Loucy (cell line): ENCODE measurements at regions not wholly inside any gene's neighbourhood (a gene's known extent, or its start where the extent isn't known, plus 50 kb on each side); places are given as distances from the start of the nearest gene placed in this dataset.

Experiments used
- H2AFZ ChIP-seq: fragments of 200-600 bp; sonication (generic); 2 replicates; pipeline ENCODE4 v1.6.0; 2016; ENCODE audit warnings: antibody characterized with exemption, mild to moderate bottlenecking, low read length, moderate library complexity
- H3F3A ChIP-seq: fragments of 200-600 bp; 2 replicates; pipeline ENCODE4 v1.6.0; 2016; ENCODE audit warnings: antibody characterized with exemption, low read depth, mild to moderate bottlenecking
- H3K27me3 ChIP-seq: fragments of 200-600 bp; sonication (generic); 2 replicates; pipeline ENCODE4 v1.6.1; 2014; ENCODE audit warnings: low read length, mild to moderate bottlenecking; ENCODE audit not compliant: insufficient read depth, poor library complexity, severe bottlenecking
- H3K36me3 ChIP-seq: fragments of 200-600 bp; sonication (generic); 2 replicates; pipeline ENCODE4 v1.6.1; 2016; ENCODE audit warnings: low read length; ENCODE audit not compliant: insufficient read depth
- H3K4me1 ChIP-seq: fragments of 200-600 bp; sonication (generic); 2 replicates; pipeline ENCODE4 v1.5.1; 2014; ENCODE audit warnings: low read length, mild to moderate bottlenecking; ENCODE audit not compliant: insufficient read depth, poor library complexity, severe bottlenecking
- H3K4me2 ChIP-seq: fragments of 200-600 bp; sonication (generic); 2 replicates; pipeline ENCODE4 v1.6.0; 2014; ENCODE audit warnings: antibody characterized with exemption, low read length, low read depth, mild to moderate bottlenecking; ENCODE audit not compliant: poor library complexity, severe bottlenecking
- H3K4me3 ChIP-seq: fragments of 200-600 bp; sonication (generic); 2 replicates; pipeline ENCODE4 v1.5.1; 2014; ENCODE audit warnings: low read length, mild to moderate bottlenecking, mixed read lengths; ENCODE audit not compliant: poor library complexity, severe bottlenecking
- H3K79me2 ChIP-seq: fragments of 200-600 bp; sonication (generic); 2 replicates; pipeline ENCODE4 v1.6.1; 2014; ENCODE audit warnings: low read length; ENCODE audit not compliant: insufficient read depth
- H3K9ac ChIP-seq: fragments of 200-600 bp; sonication (generic); 2 replicates; pipeline ENCODE4 v1.6.0; 2014; ENCODE audit warnings: mild to moderate bottlenecking, low read depth, low read length, moderate library complexity; ENCODE audit not compliant: poor library complexity, severe bottlenecking
- H3K9me2 ChIP-seq: fragments of 200-600 bp; sonication (generic); replicated peaks from 2 replicates; pipeline ENCODE4 v1.6.1; 2016; ENCODE audit warnings: low read depth, low read length, mixed read lengths
- H3K9me3 ChIP-seq: fragments of 200-600 bp; sonication (generic); 2 replicates; pipeline ENCODE4 v1.6.1; 2014; ENCODE audit warnings: mild to moderate bottlenecking, antibody characterized with exemption, low read length, low read depth; ENCODE audit not compliant: insufficient read depth
- H4K20me1 ChIP-seq: fragments of 200-600 bp; sonication (generic); 2 replicates; pipeline ENCODE4 v1.6.0; 2014; ENCODE audit warnings: antibody characterized with exemption, low read length, mild to moderate bottlenecking; ENCODE audit not compliant: insufficient read depth, poor library complexity, severe bottlenecking
- EZH2phosphoT487 ChIP-seq: fragments of 200-600 bp; IDR thresholded peaks from 2 replicates; pipeline ENCODE4 v1.6.1; 2018; ENCODE audit warnings: antibody characterized with exemption, mild to moderate bottlenecking, moderate library complexity, borderline replicate concordance
- TF ChIP-seq, protein P1 (sequence below): fragments of 200-600 bp; sonication (generic); conservative IDR thresholded peaks from 2 replicates; pipeline ENCODE4 v1.5.1; 2014; ENCODE audit warnings: mild to moderate bottlenecking, antibody characterized with exemption, low read length

DNA sequence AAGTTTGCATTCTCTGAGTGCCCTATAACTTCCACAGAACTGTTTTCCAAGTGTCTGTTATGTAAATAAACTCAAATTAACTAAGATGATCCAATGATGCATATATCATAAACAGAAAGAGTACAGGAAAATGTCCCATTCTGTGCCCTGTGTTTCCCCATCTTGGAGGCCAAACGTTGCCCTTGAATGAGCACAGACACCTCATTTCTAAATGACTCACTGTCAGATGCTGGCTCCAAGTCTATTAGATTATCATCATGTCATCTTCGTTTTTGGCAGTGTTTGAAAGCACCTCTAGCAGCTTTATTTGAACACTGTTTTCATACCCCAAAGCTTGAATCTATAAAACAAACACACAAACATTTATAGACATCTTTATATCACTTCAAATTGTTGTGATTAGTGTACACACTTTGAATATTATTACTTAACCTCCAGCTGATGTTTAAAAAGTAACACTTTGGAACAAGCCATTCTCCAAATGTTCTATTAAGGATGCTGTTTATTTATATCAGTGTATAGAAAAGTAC lies 424.2 kb downstream of the NOVA1 start:
- Histone ChIP-seq H3K4me3 (no peak overlapping the region), H3K27me3 (peaks cover 11% of the 10 kb centered on the region), H3K9ac (no peak overlapping the region), H3K36me3 (no peaks in the 10 kb centered on the region), H3F3A (no peaks in the 10 kb centered on the region), H3K4me1 (no peaks in the 10 kb centered on the region), H2AFZ (no peak overlapping the region), H3K9me3 (no peaks in the 10 kb centered on the region), H3K9me2 (no peaks in the 10 kb centered on the region), H3K4me2 (no peak overlapping the region), H3K79me2 (no peaks in the 10 kb centered on the region), H4K20me1 (no peaks in the 10 kb centered on the region)
- no peak for TF ChIP-seq EZH2phosphoT487
- TF ChIP-seq, protein P1, sequence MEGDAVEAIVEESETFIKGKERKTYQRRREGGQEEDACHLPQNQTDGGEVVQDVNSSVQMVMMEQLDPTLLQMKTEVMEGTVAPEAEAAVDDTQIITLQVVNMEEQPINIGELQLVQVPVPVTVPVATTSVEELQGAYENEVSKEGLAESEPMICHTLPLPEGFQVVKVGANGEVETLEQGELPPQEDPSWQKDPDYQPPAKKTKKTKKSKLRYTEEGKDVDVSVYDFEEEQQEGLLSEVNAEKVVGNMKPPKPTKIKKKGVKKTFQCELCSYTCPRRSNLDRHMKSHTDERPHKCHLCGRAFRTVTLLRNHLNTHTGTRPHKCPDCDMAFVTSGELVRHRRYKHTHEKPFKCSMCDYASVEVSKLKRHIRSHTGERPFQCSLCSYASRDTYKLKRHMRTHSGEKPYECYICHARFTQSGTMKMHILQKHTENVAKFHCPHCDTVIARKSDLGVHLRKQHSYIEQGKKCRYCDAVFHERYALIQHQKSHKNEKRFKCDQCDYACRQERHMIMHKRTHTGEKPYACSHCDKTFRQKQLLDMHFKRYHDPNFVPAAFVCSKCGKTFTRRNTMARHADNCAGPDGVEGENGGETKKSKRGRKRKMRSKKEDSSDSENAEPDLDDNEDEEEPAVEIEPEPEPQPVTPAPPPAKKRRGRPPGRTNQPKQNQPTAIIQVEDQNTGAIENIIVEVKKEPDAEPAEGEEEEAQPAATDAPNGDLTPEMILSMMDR = no peak

DNA sequence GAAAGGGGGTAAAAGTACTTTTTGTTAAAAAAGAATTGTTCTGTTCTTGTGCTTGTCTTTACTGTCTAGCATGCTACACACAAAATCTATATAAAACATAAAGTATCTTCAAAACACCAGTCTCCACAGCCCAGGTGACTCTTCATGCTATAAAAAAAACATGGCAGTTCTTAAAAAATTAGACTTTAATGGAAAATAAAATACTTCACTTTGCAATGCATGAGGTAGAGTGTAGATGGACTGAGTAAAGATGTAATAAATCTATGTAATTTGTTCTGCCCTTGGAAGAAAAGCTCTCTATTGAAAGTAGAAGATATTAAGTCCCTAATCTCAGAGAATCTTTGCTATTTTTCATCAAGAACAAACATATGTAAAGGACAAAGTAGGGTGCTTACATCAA lies 425.4 kb downstream of the NOVA1 start:
- Histone ChIP-seq H3K9me2 (no peaks in the 10 kb centered on the region), H2AFZ (no peak overlapping the region), H3K79me2 (no peaks in the 10 kb centered on the region), H3K9ac (no peak overlapping the region), H3K4me3 (no peak overlapping the region), H3K9me3 (no peaks in the 10 kb centered on the region; the same call in 1 of the 2 replicates), H3K4me1 (no peaks in the 10 kb centered on the region), H3K36me3 (no peaks in the 10 kb centered on the region), H3F3A (no peaks in the 10 kb centered on the region), H3K27me3 (peaks cover 8% of the 10 kb centered on the region), H4K20me1 (no peaks in the 10 kb centered on the region), H3K4me2 (no peak overlapping the region)
- TF ChIP-seq, protein P1 = no peak
- no peak for TF ChIP-seq EZH2phosphoT487

DNA sequence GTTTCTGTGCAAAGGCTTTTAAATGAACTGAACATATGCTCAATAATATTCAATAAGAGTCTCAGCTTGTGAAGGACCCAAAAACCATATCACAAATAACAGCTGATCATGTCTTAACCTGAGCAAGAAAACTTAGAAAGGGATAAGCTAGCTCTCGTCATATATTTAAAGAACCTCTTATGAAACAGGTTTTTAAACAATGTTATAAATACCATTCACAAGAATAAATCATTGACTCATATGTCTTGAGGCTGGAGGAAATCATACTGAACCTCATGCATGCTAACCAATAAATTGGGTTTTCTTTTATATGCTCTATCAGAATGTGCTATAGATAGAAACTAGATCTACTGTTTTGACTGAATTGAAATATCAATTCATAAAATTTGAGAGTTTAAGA lies 426.9 kb downstream of the NOVA1 start:
- Histone ChIP-seq H2AFZ (no peak overlapping the region), H3K27me3 (peaks cover 8% of the 10 kb centered on the region), H3F3A (no peaks in the 10 kb centered on the region), H3K4me2 (no peak overlapping the region), H3K4me1 (no peaks in the 10 kb centered on the region), H3K9me3 (no peaks in the 10 kb centered on the region; the same call in 1 of the 2 replicates), H3K9me2 (no peaks in the 10 kb centered on the region), H3K9ac (no peak overlapping the region), H4K20me1 (no peaks in the 10 kb centered on the region), H3K36me3 (no peaks in the 10 kb centered on the region), H3K79me2 (no peaks in the 10 kb centered on the region), H3K4me3 (no peak overlapping the region)
- TF ChIP-seq, protein P1 = no peak
- TF ChIP-seq EZH2phosphoT487 = no peak
